ENCODE measurements at regions not wholly inside any gene's neighbourhood (a gene's known extent, or its start where the extent isn't known, plus 50 kb on each side); places are given as distances from the start of the nearest gene placed in this dataset.

- no peak for TF ChIP-seq EZH2 (IDR thresholded peaks at IDR 0.05; ENCODE audit: insufficient read depth, poor library complexity, severe bottlenecking)
- TF ChIP-seq EZH2phosphoT487 (IDR thresholded peaks at IDR 0.05; ENCODE audit: insufficient read depth, low read depth) = no peak
Observed at GRCh38 chr16:18008356-18008755, 328.2 kb downstream of the NPIPA8 start.
